ENCODE measurements at regions not wholly inside any gene's neighbourhood (a gene's known extent, or its start where the extent isn't known, plus 50 kb on each side); places are given as distances from the start of the nearest gene placed in this dataset.

- no peak for TF ChIP-seq CTCF (optimal IDR thresholded peaks at IDR 0.05 in 1 of 3, IDR thresholded peaks at IDR 0.05 in 1 of 3, conservative IDR thresholded peaks at IDR 0.05 in 1 of 3; ENCODE audit: extremely low read depth in 1 of 3, insufficient read depth in 2 of 3, low read length in 3 of 3)
- no peak for TF ChIP-seq EZH2 (IDR thresholded peaks at IDR 0.05; ENCODE audit: low read length)
These were observed 324.5 kb upstream of the EEF2KMT start for GRCh38 chr16:5422047-5422446.

Data from keratinocyte (primary cell).